Breast epithelium (tissue), 3 donors: ENCODE measurements at regions not wholly inside any gene's neighbourhood (a gene's known extent, or its start where the extent isn't known, plus 50 kb on each side); places are given as distances from the start of the nearest gene placed in this dataset.

Experiments
- POLR2AphosphoS5 ChIP-seq, 3 donors: sonication (generic); formaldehyde crosslinking; IDR thresholded peaks; one replicate each; pipeline ENCODE4 v1.6.1; 2017; ENCODE audit warnings: antibody characterized with exemption in 3 of 3
- TF ChIP-seq, protein P1 (sequence below), 3 donors: fragments of 450-650 bp; IDR thresholded peaks; one replicate each; pipeline ENCODE4 v1.5.1; 2016 to 2017; ENCODE audit warnings: antibody characterized with exemption in 3 of 3, mild to moderate bottlenecking in 3 of 3, moderate library complexity in 3 of 3

DNA sequence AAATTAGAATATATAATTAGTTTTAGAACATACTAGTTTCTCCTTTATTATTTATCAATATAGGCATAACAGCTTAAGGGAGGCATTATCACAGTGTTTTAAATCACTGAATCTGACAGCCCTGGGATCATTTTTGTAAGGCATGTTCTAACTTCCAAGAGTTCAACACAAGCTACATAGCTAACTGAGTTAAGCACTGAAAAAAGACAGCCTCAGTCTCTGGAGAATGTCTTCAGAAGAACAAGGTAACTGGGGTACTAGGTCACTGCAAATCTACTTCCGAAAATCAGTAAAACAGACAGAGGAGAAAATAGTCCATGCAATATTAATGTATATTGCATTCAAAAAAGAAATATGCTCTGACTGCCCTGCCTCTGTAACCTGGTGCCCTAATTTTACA, 502.1 kb downstream of the RFC3 start:
- no peak for TF ChIP-seq POLR2AphosphoS5 (IDR thresholded peaks at IDR 0.05)
- TF ChIP-seq, protein P1, sequence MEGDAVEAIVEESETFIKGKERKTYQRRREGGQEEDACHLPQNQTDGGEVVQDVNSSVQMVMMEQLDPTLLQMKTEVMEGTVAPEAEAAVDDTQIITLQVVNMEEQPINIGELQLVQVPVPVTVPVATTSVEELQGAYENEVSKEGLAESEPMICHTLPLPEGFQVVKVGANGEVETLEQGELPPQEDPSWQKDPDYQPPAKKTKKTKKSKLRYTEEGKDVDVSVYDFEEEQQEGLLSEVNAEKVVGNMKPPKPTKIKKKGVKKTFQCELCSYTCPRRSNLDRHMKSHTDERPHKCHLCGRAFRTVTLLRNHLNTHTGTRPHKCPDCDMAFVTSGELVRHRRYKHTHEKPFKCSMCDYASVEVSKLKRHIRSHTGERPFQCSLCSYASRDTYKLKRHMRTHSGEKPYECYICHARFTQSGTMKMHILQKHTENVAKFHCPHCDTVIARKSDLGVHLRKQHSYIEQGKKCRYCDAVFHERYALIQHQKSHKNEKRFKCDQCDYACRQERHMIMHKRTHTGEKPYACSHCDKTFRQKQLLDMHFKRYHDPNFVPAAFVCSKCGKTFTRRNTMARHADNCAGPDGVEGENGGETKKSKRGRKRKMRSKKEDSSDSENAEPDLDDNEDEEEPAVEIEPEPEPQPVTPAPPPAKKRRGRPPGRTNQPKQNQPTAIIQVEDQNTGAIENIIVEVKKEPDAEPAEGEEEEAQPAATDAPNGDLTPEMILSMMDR (IDR thresholded peaks at IDR 0.05), result no peak
